ENCODE measurements at regions not wholly inside any gene's neighbourhood (a gene's known extent, or its start where the extent isn't known, plus 50 kb on each side); places are given as distances from the start of the nearest gene placed in this dataset.

DNA sequence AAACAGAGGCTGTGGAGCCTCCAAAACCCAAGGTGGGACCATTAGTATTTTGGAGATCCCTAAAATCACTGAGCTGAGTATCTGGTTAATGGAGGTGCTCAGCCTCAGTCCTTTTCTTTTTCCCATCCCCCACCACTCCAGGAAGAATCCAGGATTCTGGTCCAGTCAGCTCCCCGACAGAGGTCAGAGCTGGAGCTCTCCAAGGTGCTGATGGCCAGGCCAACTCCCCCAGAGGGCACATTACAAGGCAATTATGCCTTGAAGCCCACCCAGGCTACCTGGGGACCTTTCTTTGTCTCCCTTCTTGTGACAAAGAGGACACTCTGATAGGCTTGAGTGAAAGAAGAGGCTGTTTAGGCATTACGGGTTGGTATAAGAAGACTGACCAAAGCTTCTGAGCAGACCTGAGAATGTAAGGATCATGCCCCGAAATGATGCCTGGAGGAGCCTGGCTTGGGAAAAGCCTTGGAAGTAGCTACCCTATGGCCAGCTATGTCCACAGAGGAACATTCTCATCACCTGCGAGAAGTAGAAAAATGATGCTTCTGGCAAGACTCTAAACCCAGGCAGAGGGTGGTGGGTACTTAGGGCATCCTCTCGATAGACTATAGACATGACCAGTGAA lies 102.5 kb upstream of the LDAH start:
- Mint-ChIP-seq H3K27ac (no peak overlapping the region), H3K27me3 (peaks cover 8% of the 10 kb centered on the region), H3K36me3 (no peaks in the 10 kb centered on the region), H3K9me3 (ENCODE audit: low read depth) (peaks cover 6% of the 10 kb centered on the region), H3K4me1 (no peaks in the 10 kb centered on the region), H3K4me3 (no peak overlapping the region)
- DNase-seq (peak; percentile 43), ATAC-seq (no peak)
- CTCF ChIA-PET: interaction anchor here (0.7 kb wide), 1 partner anchor 37 kb away, joined by 3 read pairs; no protein-coding TSS in a partner anchor

DNA sequence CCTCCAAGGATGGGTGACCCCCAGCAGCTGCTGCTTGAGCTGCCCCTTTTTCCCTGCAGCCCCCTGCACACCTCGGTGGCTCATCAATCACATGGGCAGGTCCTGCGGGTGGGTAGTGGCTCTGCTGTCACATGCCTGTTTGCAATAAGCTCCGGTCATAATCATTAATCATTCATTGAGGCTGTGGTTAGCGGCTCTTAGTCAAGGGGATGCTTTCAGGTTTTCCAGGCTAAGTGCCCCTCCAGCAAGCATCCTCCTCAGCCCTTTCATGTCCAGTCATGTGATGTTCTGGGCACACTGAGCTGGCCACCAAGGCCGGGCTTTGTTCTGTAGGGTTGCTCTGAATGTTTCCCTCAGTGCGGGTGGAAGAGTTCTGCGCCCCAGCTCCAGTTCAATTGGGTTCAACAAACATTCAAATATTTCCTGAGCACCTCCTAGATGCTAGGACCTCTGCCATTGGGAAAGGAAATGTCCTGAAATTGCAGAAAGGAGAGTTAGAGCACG lies 96.4 kb upstream of the LDAH start:
- no peaks in the 10 kb centered on the region for H3K9me3 Mint-ChIP-seq (ENCODE audit: low read depth)
- peaks cover 2% of the 10 kb centered on the region for H3K4me1 Mint-ChIP-seq
- ATAC-seq (no peak), DNase-seq (no peak)
- CTCF ChIA-PET: no interaction called here
- no peaks in the 10 kb centered on the region for H3K36me3 Mint-ChIP-seq
- H3K4me3 Mint-ChIP-seq: no peak overlapping the region
- H3K27ac Mint-ChIP-seq: no peak overlapping the region
- peaks cover 10% of the 10 kb centered on the region for H3K27me3 Mint-ChIP-seq

DNA sequence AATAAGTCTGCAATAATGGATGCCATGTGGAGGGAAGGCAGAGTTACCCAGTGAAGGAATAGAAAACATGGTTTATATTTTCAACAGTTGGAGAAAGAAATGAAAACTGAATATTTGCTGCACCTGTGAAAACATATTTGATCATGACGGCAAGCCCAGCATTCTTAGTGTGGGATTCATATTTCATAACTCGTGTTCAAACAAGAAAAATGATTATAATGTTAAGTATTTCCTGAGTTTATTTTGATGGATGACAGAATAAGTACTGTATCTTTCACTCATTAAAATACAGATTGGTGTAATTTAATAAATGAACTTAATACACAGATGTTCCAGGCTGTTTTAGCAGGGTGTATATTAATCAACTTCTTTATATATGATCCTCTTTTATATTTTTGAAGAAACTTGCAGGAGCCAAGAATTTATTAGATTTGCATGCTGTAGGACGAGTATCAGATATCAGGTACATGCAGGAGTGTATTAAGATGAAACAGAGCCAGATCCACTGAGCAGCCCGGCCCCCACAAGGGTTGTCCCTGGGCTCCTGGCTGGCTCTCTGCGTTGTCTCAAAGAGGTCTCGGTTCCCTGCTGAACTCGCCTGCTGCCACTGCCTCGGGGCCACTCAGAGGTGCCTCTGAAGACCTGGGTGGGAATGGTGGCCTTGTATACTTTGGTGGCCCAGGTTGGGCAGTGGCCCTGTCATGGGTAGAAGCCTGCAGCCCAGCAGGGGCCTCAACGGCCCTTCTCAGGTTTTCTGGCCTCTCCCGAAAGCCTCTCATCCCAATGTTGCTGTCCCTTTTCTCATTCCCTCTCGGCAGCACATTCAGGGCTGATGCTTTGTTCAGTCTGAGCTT lies 95.0 kb upstream of the LDAH start:
- no peak for DNase-seq
- H3K4me3 Mint-ChIP-seq: no peak overlapping the region
- H3K27ac Mint-ChIP-seq: no peak overlapping the region
- peaks cover 8% of the 10 kb centered on the region for H3K4me1 Mint-ChIP-seq
- no peaks in the 10 kb centered on the region for H3K36me3 Mint-ChIP-seq
- H3K9me3 Mint-ChIP-seq (ENCODE audit: low read depth): no peaks in the 10 kb centered on the region
- ATAC-seq: no peak
- CTCF ChIA-PET: no interaction called here
- peaks cover 6% of the 10 kb centered on the region for H3K27me3 Mint-ChIP-seq

DNA sequence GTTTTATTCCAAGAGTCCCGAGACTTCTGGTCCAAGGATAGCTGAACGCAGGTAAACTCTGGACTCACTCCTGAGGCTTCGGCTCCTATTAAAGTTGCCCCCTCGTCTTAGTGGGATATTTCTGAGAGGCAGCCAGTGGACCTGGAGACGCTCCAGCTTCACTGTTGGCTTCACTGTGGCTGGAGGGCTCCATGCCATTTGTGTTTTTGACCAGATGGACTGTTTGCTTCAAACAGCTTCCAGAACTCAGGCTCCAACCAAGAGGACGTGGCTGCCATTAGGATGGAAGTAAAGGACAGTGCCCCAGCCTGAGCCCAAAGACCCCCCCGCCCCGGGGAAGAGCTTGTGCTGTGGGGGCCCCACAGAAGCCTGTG lies 94.4 kb upstream of the LDAH start:
- Mint-ChIP-seq H3K27ac (no peak overlapping the region), H3K27me3 (peaks cover 7% of the 10 kb centered on the region), H3K4me1 (peaks cover 8% of the 10 kb centered on the region), H3K9me3 (ENCODE audit: low read depth) (no peaks in the 10 kb centered on the region), H3K36me3 (no peaks in the 10 kb centered on the region), H3K4me3 (no peak overlapping the region)
- ATAC-seq (no peak), DNase-seq (no peak)
- CTCF ChIA-PET: no interaction called here

DNA sequence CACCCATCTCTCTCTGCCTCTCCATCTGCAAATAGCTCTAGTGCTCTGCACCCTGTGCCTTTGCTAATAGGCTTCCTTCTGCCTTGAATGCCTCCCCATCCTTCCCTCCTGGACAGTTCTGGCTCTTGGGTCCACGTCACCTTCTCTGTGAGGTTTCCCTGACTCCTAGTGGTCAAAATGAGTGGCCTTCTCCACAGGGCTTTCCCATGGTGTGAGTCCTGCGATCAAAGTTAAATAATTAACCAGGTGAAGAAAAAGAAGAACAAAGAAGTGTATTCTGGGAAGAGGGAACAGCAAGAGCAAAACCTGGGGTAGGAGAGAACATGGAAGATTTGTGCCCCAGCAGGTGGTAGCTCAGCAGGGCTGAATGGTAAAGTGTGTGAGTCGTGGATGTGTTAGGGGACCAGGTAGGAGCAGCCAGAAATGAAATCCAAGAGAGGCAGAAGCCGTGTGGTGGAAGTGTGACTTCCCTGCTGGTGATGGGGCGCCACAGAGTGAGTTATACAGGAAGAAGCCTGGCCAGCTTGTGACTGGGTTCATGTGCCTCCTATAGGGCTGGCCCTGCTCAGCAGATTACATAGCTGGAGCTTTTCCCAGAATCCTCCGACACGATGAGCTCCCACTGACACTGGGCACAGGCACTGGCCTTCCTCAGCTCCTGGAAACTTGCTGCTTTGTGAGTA lies 93.8 kb upstream of the LDAH start:
- CTCF ChIA-PET: no interaction called here
- H3K27ac Mint-ChIP-seq: no peak overlapping the region
- H3K4me1 Mint-ChIP-seq: peaks cover 8% of the 10 kb centered on the region
- peaks cover 8% of the 10 kb centered on the region for H3K27me3 Mint-ChIP-seq
- H3K36me3 Mint-ChIP-seq: no peaks in the 10 kb centered on the region
- ATAC-seq (no peak), DNase-seq (no peak)
- H3K9me3 Mint-ChIP-seq (ENCODE audit: low read depth): no peaks in the 10 kb centered on the region
- H3K4me3 Mint-ChIP-seq: no peak overlapping the region

DNA sequence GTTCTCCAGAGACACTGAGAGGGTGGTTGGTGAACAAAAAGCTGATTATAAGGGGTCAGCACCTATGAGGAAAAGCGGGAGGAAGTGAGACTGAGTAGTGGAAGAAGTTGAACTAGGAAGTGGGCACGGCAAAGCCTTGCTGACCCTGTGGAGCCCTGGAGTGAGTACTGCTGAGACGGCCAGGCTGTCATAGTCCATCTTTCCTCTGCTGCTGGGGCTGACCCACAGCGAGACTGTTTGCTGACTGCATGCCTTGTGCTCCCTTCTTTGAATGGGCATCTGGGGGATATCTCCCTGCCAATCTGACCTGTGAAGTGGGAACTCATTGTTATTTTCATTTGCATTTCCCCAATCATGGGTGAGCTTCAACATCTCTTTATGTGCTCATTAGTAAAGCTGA lies 92.4 kb upstream of the LDAH start:
- DNase-seq (no peak), ATAC-seq (no peak)
- Mint-ChIP-seq H3K9me3 (ENCODE audit: low read depth) (no peaks in the 10 kb centered on the region), H3K4me3 (no peak overlapping the region), H3K4me1 (peaks cover 8% of the 10 kb centered on the region), H3K36me3 (no peaks in the 10 kb centered on the region), H3K27me3 (peaks cover 8% of the 10 kb centered on the region), H3K27ac (no peak overlapping the region)
- CTCF ChIA-PET: no interaction called here

DNA sequence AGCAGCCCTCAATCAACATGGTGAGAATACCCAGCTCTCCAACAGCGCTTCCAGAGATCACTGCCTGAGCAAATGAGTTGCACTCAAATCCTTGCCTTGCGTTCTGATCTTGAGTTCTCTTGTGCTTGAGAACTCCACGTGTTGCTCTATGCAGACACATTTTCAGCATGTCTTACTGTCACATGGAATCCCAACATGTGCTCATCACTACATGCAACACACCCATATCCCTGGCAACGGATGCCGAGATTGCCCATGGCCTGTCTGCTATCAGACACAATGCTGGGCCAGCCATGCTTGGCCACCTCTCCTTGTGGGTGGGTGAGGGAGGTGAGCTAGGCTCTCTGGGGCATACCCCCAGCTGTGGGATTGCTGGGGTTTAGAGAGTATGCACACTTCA lies 91.9 kb upstream of the LDAH start:
- Mint-ChIP-seq H3K27me3 (peaks cover 8% of the 10 kb centered on the region), H3K36me3 (no peaks in the 10 kb centered on the region), H3K27ac (no peak overlapping the region), H3K4me3 (no peak overlapping the region), H3K4me1 (peaks cover 8% of the 10 kb centered on the region), H3K9me3 (ENCODE audit: low read depth) (no peaks in the 10 kb centered on the region)
- DNase-seq (no peak), ATAC-seq (no peak)
- CTCF ChIA-PET: no interaction called here

DNA sequence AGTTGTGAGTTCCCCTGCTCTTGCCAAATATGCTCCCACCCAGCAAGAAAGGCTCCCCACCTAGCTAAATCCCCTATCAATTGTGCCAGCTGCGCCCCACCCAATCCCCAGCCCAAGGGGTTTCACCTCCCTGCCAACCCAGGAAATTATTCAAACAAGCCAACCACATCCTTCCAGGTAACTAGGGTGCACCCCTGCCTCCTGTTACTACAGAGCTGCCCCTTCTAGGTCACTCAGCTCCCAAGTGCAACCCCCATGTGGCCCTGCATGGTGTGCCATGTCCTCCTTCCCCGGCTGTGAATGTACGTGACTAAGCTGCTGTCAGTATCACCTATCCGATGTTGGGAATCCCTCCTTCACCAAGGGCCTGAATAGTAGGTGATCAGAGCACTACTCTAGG lies 91.2 kb upstream of the LDAH start:
- no peaks in the 10 kb centered on the region for H3K9me3 Mint-ChIP-seq (ENCODE audit: low read depth)
- CTCF ChIA-PET: no interaction called here
- no peak overlapping the region for H3K27ac Mint-ChIP-seq
- H3K27me3 Mint-ChIP-seq: peaks cover 8% of the 10 kb centered on the region
- no peak overlapping the region for H3K4me3 Mint-ChIP-seq
- ATAC-seq: no peak
- peaks cover 8% of the 10 kb centered on the region for H3K4me1 Mint-ChIP-seq
- no peaks in the 10 kb centered on the region for H3K36me3 Mint-ChIP-seq
- no peak for DNase-seq

DNA sequence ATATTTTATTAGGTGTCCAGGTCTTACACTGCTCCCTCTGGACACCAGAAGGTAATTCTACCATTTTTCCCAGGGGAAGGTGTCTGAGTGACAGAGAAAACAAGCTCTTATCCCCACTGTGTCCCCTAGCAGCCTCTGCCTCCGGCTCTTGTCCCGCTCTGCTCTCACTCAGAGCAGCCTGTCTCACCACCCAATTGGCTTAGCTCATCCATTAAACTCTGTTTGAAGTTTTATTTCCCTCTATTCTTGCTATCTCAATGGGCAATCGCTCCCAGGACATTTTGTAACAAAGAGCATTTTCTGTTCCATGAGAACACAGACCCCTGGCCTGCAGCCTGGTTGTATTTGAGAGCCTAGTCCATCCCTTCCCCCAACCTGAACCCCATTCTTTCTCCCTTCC lies 90.6 kb upstream of the LDAH start:
- DNase-seq: no peak
- Mint-ChIP-seq H3K9me3 (ENCODE audit: low read depth) (no peaks in the 10 kb centered on the region), H3K27ac (no peak overlapping the region), H3K36me3 (no peaks in the 10 kb centered on the region), H3K4me3 (no peak overlapping the region), H3K27me3 (peaks cover 11% of the 10 kb centered on the region), H3K4me1 (peaks cover 8% of the 10 kb centered on the region)
- no peak for ATAC-seq
- CTCF ChIA-PET: no interaction called here

DNA sequence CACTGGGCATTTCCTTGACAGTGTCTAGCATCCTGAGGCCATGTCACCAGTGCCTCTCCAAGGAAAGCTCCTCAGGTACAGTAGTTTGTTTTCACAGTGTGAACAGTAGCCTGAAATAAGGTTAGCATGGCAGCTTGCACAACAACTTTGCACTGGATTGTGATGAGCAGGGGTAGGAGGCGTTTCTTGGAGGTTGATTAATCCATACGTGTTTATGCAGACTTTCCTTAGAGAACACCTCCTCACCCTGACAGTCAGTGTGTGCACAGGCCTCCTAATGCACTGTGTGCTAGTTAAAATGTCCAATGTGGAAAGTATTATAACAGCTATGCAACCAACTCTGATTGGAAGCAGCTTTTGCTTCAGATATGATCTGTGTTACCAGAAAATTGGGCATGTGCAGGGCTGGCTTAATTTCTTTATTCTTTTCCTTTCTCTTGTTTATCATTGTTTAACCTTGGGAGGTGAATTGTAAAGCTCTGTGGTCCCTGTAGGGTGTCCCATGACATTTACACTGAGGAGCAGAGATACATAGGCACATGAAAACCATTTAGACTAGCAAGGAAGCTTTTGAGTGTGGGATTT lies 77.2 kb upstream of the LDAH start:
- H3K4me3 Mint-ChIP-seq: no peak overlapping the region

DNA sequence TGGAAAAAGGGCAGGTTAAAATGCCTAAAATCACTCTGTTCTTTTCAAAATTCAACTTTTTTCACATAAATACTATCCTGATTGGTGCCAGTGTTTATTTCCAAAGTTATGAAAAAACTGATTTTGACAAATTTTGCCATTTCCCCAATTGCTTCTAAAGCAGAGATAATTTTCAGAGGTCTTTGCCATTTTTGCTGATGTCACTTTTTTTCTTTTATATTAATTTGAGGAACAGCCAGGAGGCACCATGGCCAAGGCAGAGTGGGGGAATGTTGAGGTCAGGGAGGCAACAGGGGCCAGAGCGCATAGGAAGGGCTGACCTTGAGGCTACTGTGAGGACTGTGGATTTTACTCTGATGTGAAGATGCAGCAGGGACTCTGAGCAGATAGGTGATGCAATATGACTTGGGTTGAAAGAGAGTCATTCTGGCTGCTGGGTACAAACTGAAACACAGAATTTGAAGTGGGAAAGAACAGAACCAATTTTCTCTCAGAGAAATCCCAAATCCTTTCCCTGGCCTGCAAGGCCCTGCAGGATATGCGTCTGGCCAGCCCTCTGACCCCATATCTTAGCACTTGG lies 75.1 kb upstream of the LDAH start:
- Mint-ChIP-seq H3K36me3 (no peaks in the 10 kb centered on the region), H3K4me1 (no peaks in the 10 kb centered on the region), H3K4me3 (no peak overlapping the region), H3K27me3 (peaks cover 45% of the 10 kb centered on the region), H3K27ac (no peak overlapping the region), H3K9me3 (ENCODE audit: low read depth) (no peaks in the 10 kb centered on the region)
- ATAC-seq: no peak
- no peak for DNase-seq
- CTCF ChIA-PET: no interaction called here

More for the DNA sequence above, 77.2 kb upstream of the LDAH start:
- DNase-seq (no peak), ATAC-seq (no peak)
- Mint-ChIP-seq H3K27me3 (peaks cover 47% of the 10 kb centered on the region), H3K4me1 (no peaks in the 10 kb centered on the region), H3K36me3 (no peaks in the 10 kb centered on the region), H3K9me3 (ENCODE audit: low read depth) (no peaks in the 10 kb centered on the region), H3K27ac (no peak overlapping the region)
- CTCF ChIA-PET: no interaction called here

DNA sequence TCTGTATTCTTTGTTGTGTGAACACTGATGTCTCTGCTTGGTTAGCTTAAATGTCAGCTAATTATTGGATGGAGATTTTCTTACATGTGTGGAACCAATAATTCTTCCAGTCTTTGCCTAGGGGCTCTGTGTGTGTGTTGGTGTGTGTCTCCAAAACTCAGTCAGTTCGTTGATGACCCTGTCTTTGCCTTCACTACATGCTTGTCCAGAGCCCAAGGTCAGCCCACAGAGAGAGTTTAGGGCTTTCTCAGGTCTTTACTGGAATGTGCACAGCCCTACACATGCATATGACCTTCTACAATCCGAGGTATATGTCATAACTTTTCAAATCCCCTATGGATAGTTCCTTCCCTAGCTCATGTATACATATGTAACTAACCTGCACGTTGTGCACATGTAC lies 74.1 kb upstream of the LDAH start:
- Mint-ChIP-seq H3K4me3 (no peak overlapping the region), H3K27ac (no peak overlapping the region), H3K36me3 (no peaks in the 10 kb centered on the region), H3K4me1 (no peaks in the 10 kb centered on the region), H3K27me3 (peaks cover 53% of the 10 kb centered on the region), H3K9me3 (ENCODE audit: low read depth) (no peaks in the 10 kb centered on the region)
- ATAC-seq (no peak), DNase-seq (no peak)
- CTCF ChIA-PET: no interaction called here

DNA sequence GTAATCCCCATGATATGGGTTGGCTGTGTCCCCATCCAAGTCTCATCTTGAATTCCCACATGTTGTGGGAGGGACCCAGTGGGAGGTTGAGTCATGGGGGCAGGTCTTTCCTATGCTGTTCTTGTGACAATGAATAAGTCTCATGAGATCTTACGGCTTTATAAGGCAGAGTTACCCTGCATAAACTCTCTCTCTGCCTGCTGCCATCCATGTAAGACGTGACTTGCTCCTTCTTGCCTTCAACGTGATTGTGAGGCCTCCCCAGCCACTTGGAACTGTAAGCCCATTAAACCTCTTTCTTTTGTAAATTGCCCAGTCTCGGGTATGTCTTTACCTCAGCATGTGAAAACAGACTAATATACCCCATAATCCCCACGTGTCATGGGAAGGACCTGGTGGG lies 61.9 kb upstream of the LDAH start:
- ATAC-seq (no peak), DNase-seq (no peak)
- no peaks in the 10 kb centered on the region for H3K36me3 Mint-ChIP-seq
- no peak overlapping the region for H3K4me3 Mint-ChIP-seq
- H3K9me3 Mint-ChIP-seq (ENCODE audit: low read depth): no peaks in the 10 kb centered on the region
- H3K4me1 Mint-ChIP-seq: no peaks in the 10 kb centered on the region
- peaks cover 2% of the 10 kb centered on the region for H3K27me3 Mint-ChIP-seq
- CTCF ChIA-PET: no interaction called here
- no peak overlapping the region for H3K27ac Mint-ChIP-seq

Data from activated CD8-positive, alpha-beta memory T cell treated with anti-CD3 and anti-CD28 coated beads, Interleukin-2, amount 10 ng/mL, durations not matched to agents 7 days and 5 days (primary cell).